Endothelial cell of umbilical vein (primary cell): ENCODE measurements at regions not wholly inside any gene's neighbourhood (a gene's known extent, or its start where the extent isn't known, plus 50 kb on each side); places are given as distances from the start of the nearest gene placed in this dataset.

ENCODE experiments used
- CTCF ChIP-seq, 2 donors: IDR thresholded peaks; 1 replicate in 1 of 2; 2 replicates in 1 of 2; pipeline ENCODE4 v1.5.1; 2011; ENCODE audit warnings: low read length in 2 of 2, mild to moderate bottlenecking in 2 of 2, moderate library complexity in 2 of 2, control low read depth in 1 of 2, inconsistent platforms in 1 of 2, low read depth in 1 of 2; ENCODE audit not compliant: insufficient read depth in 1 of 2; ENCODE audit errors: extremely low read depth in 1 of 2
- EZH2 ChIP-seq: IDR thresholded peaks from 2 replicates; pipeline ENCODE4 v1.6.1; 2012; ENCODE audit warnings: borderline replicate concordance, low read depth, mild to moderate bottlenecking, moderate library complexity, low read length, inconsistent platforms; ENCODE audit not compliant: severe bottlenecking
- FOS ChIP-seq: IDR thresholded peaks from 2 replicates; pipeline ENCODE4 v1.6.1; 2011; ENCODE audit warnings: mild to moderate bottlenecking, low read length, moderate library complexity, borderline replicate concordance; ENCODE audit not compliant: insufficient read depth
- GATA2 ChIP-seq: IDR thresholded peaks from 2 replicates; pipeline ENCODE4 v1.7.0; 2011; ENCODE audit warnings: low read depth, mild to moderate bottlenecking, moderate library complexity, mixed read lengths, low read length; ENCODE audit not compliant: insufficient read length, insufficient read depth
- JUN ChIP-seq: IDR thresholded peaks from 2 replicates; pipeline ENCODE4 v1.6.1; 2011; ENCODE audit warnings: borderline replicate concordance, low read depth; ENCODE audit not compliant: insufficient read length, insufficient read depth
- MAX ChIP-seq: IDR thresholded peaks from 2 replicates; pipeline ENCODE4 v1.6.1; 2011; ENCODE audit not compliant: insufficient read depth, insufficient read length
- POLR2A ChIP-seq: IDR thresholded peaks from 2 replicates; pipeline ENCODE4 v1.6.1; 2012; ENCODE audit warnings: low read depth, mild to moderate bottlenecking, control low read depth, low read length
- POLR2AphosphoS5 ChIP-seq: IDR thresholded peaks from 2 replicates; pipeline ENCODE4 v1.6.1; 2012; ENCODE audit warnings: low read depth, mild to moderate bottlenecking, control low read depth, low read length, moderate library complexity; ENCODE audit not compliant: insufficient read depth

DNA sequence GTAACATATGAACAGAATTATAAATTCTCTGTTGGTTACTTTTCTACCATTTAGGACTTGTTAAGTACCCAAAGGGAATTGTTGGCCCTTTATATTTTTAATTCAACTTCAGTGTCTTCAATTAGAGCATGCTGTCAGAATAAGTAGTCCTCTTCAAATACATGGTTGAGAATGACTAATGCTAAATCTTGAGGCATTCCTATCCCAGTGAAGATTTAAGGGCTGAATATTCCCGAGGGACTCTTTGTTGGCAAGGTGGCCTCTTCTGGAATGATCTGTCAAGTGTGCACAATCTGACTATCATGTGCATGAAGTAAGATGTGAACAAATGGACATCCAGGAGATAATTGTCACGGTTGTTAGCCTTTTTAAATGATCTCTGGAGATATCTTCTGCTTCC, 421.7 kb downstream of the BMP2 start:
- TF ChIP-seq POLR2AphosphoS5: no peak
- TF ChIP-seq FOS: no peak
- no peak for TF ChIP-seq CTCF (IDR thresholded peaks at IDR 0.05; ENCODE audit: extremely low read depth in 1 of 2, insufficient read depth in 1 of 2, low read depth in 1 of 2, low read length in 2 of 2)
- TF ChIP-seq POLR2A: no peak
- no peak for TF ChIP-seq MAX
- no peak for TF ChIP-seq EZH2
- TF ChIP-seq JUN: no peak
- TF ChIP-seq GATA2: no peak
